ENCODE measurements at regions not wholly inside any gene's neighbourhood (a gene's known extent, or its start where the extent isn't known, plus 50 kb on each side); places are given as distances from the start of the nearest gene placed in this dataset.

- TF ChIP-seq CTCF (IDR thresholded peaks at IDR 0.05) (no peak), POLR2AphosphoS5 (IDR thresholded peaks at IDR 0.05; ENCODE audit: insufficient read depth in 1 of 2, low read depth in 1 of 2) (no peak)
Observed at GRCh38 chr6:93586306-93586705, 166.9 kb upstream of the EPHA7 start.
